ENCODE measurements at regions not wholly inside any gene's neighbourhood (a gene's known extent, or its start where the extent isn't known, plus 50 kb on each side); places are given as distances from the start of the nearest gene placed in this dataset.

GRCh38 chr6:137357948-137358266 is 136.3 kb downstream of the OLIG3 start:
- no peak for DNase-seq (ENCODE audit: low spot score in 2 of 2)
- no peak for TF ChIP-seq CTCF (IDR thresholded peaks at IDR 0.05)
- TF ChIP-seq POLR2A (IDR thresholded peaks at IDR 0.05): no peak
- no peak overlapping the region for H3K4me3 ChIP-seq (ENCODE audit: low read depth, poor library complexity, severe bottlenecking)
- intact Hi-C loops (cut with DNase I; ENCODE audit: low total_unique reads): no loop called here

GRCh38 chr6:137357263-137357947 is 136.8 kb downstream of the OLIG3 start:
- no peak for DNase-seq (ENCODE audit: low spot score in 2 of 2)
- intact Hi-C loops (cut with DNase I; ENCODE audit: low total_unique reads): no loop called here
- TF ChIP-seq CTCF (IDR thresholded peaks at IDR 0.05) (no peak), POLR2A (IDR thresholded peaks at IDR 0.05) (no peak)
- no peak overlapping the region for H3K4me3 ChIP-seq (ENCODE audit: low read depth, poor library complexity, severe bottlenecking)
- WGBS, 2 donors: 70 to 80% methylated on average over 14 of the region's 14 CpGs

- 93 to 94% methylated on average over 7 of the region's 7 CpGs for WGBS, 2 donors
- DNase-seq (ENCODE audit: low spot score in 2 of 2): no peak
- H3K4me3 ChIP-seq (ENCODE audit: low read depth, poor library complexity, severe bottlenecking): no peak overlapping the region
- TF ChIP-seq POLR2A (IDR thresholded peaks at IDR 0.05): no peak
- TF ChIP-seq CTCF (IDR thresholded peaks at IDR 0.05): peak in 1 of 3 donors; percentile 84
- intact Hi-C loops (cut with DNase I; ENCODE audit: low total_unique reads): no loop called here
Measured at GRCh38 chr6:137353842-137354397, 134.7 kb upstream of the IFNGR1 start.

GRCh38 chr6:137353346-137353745 is 134.2 kb upstream of the IFNGR1 start:
- intact Hi-C loops (cut with DNase I; ENCODE audit: low total_unique reads): no loop called here
- 77 to 79% methylated on average over 2 of the region's 2 CpGs for WGBS, 2 donors

GRCh38 chr6:137352859-137353258 is 133.7 kb upstream of the IFNGR1 start:
- H3K4me3 ChIP-seq (ENCODE audit: low read depth, poor library complexity, severe bottlenecking): no peak overlapping the region
- DNase-seq (ENCODE audit: low spot score in 2 of 2): no peak
- intact Hi-C loops (cut with DNase I; ENCODE audit: low total_unique reads): no loop called here
- 84 to 89% methylated on average over 6 of the region's 6 CpGs for WGBS, 2 donors
- TF ChIP-seq POLR2A (IDR thresholded peaks at IDR 0.05) (no peak), CTCF (IDR thresholded peaks at IDR 0.05) (no peak)

More at GRCh38 chr6:137353346-137353745, 134.2 kb upstream of the IFNGR1 start:
- DNase-seq (ENCODE audit: low spot score in 2 of 2): no peak
- no peak for TF ChIP-seq CTCF (IDR thresholded peaks at IDR 0.05)
- no peak for TF ChIP-seq POLR2A (IDR thresholded peaks at IDR 0.05)
- H3K4me3 ChIP-seq (ENCODE audit: low read depth, poor library complexity, severe bottlenecking): no peak overlapping the region

- intact Hi-C loops (cut with DNase I; ENCODE audit: low total_unique reads): no loop called here
- H3K4me3 ChIP-seq (ENCODE audit: low read depth, poor library complexity, severe bottlenecking): no peak overlapping the region
- DNase-seq (ENCODE audit: low spot score in 2 of 2): no peak
- 82 to 87% methylated on average over 5 of the region's 5 CpGs for WGBS, 2 donors
- no peak for TF ChIP-seq CTCF (IDR thresholded peaks at IDR 0.05)
- no peak for TF ChIP-seq POLR2A (IDR thresholded peaks at IDR 0.05)
Measured at GRCh38 chr6:137351890-137352289, 132.7 kb upstream of the IFNGR1 start.

Measured in lower leg skin (tissue), 4 donors.